K562 (cell line): ENCODE measurements at regions not wholly inside any gene's neighbourhood (a gene's known extent, or its start where the extent isn't known, plus 50 kb on each side); places are given as distances from the start of the nearest gene placed in this dataset.
"Not testable (repeated sequence)": the region's sequence is repeated elsewhere in the genome, so short reads cannot be mapped to it uniquely, and the experiment has no call there.

Source experiments
- ATAC-seq: fragments of 200-7000 bp; cut with Tn5 transposase; 3 replicates; pipeline ENCODE4 v1.9.1; 2020; ENCODE audit warnings: moderate library complexity
- BruUV-seq: library from RNA; stranded (reverse); fragments of 400-500 nt; replicated peaks from 2 replicates; lab custom pipeline; 2021; lab: Mats Ljungman, UMichigan
- CTCF ChIA-PET: fragments of 300-600 bp; formaldehyde crosslinking; extraction: SDS; loops from one replicate; lab custom pipeline; 2021; ENCODE audit warnings: low intra/inter-chr PET ratio; lab: Yijun Ruan, JAX
- POLR2A ChIA-PET: fragments of 300-600, 350-650 bp; sonication (Branson Sonifier 250); formaldehyde crosslinking; extraction: SDS; loops from one replicate; lab custom pipeline; 2021; ENCODE audit warnings: antibody characterized with exemption, inconsistent platforms; lab: Yijun Ruan, JAX
- DNase-seq, 4 experiments: peaks; one replicate each; pipeline versions ENCODE4 v3.0.0 to v3.0.0-alpha.2; 2011 to 2018; ENCODE audit warnings: low spot score in 3 of 4, mixed read lengths in 3 of 4; ENCODE audit errors: extremely low read depth in 1 of 4
- FAIRE-seq: peaks from 2 replicates; lab custom pipeline; 2011; peaks lifted over from hg19 to GRCh38; lab: Jason Lieb, UNC
- H2AFZ ChIP-seq: 2 replicates; pipeline ENCODE4 v1.6.0; 2011; ENCODE audit warnings: low read depth, low read length, control low read depth, inconsistent platforms
- H3K27ac ChIP-seq: fragments of 200-600 bp; 3 replicates; pipeline ENCODE4 v1.8.0; 2011; ENCODE audit warnings: low read depth, mild to moderate bottlenecking, control low read depth, inconsistent platforms, low read length, moderate library complexity, mixed read lengths; ENCODE audit errors: extremely low read depth
- H3K27me3 ChIP-seq, 2 experiments: fragments of 300-600 bp in 1 of 2; 2 replicates in 1 of 2; 3 replicates in 1 of 2; pipeline versions ENCODE4 v1.6.0 to v1.8.0; 2011; ENCODE audit warnings: inconsistent platforms in 2 of 2, low read length in 2 of 2, mild to moderate bottlenecking in 1 of 2, mixed read lengths in 1 of 2, moderate library complexity in 1 of 2; ENCODE audit not compliant: control insufficient read depth in 2 of 2, insufficient read depth in 2 of 2
- H3K36me3 ChIP-seq: fragments of 300-600 bp; 3 replicates; pipeline ENCODE4 v1.8.0; 2011; ENCODE audit warnings: mild to moderate bottlenecking, low read length, inconsistent platforms; ENCODE audit not compliant: control insufficient read depth, insufficient read depth
- H3K4me1 ChIP-seq, 2 experiments: fragments of 200-600 bp in 1 of 2; replicated peaks in 1 of 2; 2 replicates in 1 of 2; 3 replicates in 1 of 2; pipeline versions ENCODE4 v1.5.1 to v1.8.0; 2011; ENCODE audit warnings: inconsistent platforms in 2 of 2, low read length in 2 of 2, mild to moderate bottlenecking in 1 of 2, mixed read lengths in 1 of 2, moderate library complexity in 1 of 2; ENCODE audit not compliant: control insufficient read depth in 2 of 2, insufficient read depth in 2 of 2
- H3K4me2 ChIP-seq: 2 replicates; pipeline ENCODE4 v1.6.1; 2011; ENCODE audit warnings: low read length, control low read depth, inconsistent platforms, mixed read lengths; ENCODE audit not compliant: insufficient read depth
- H3K4me3 ChIP-seq: fragments of 200-600 bp; sonication (generic), shearing (Covaris generic); 2 replicates; pipeline ENCODE4 v1.5.1; 2016; ENCODE audit warnings: control low read depth, inconsistent platforms
- H3K79me2 ChIP-seq: fragments of 200-600 bp; 3 replicates; pipeline ENCODE4 v1.8.0; 2011; ENCODE audit warnings: low read length, inconsistent platforms; ENCODE audit not compliant: control insufficient read depth, insufficient read depth
- H3K9ac ChIP-seq, 2 experiments: 2 replicates each; pipeline versions ENCODE4 v1.6.0 to v1.6.1; 2011; ENCODE audit warnings: low read depth in 2 of 2, low read length in 2 of 2, control low read depth in 1 of 2, inconsistent platforms in 1 of 2, mild to moderate bottlenecking in 1 of 2, mixed read lengths in 1 of 2; ENCODE audit not compliant: insufficient read depth in 1 of 2
- H3K9me1 ChIP-seq: one replicate; pipeline ENCODE4 v1.6.0; 2011; ENCODE audit warnings: inconsistent platforms, mild to moderate bottlenecking, low read length, moderate library complexity; ENCODE audit not compliant: control insufficient read depth, insufficient read depth
- H3K9me3 ChIP-seq: replicated peaks from 2 replicates; pipeline ENCODE4 v1.5.1; 2011; ENCODE audit warnings: low read depth, low read length, inconsistent platforms; ENCODE audit not compliant: control insufficient read depth, insufficient read depth
- H4K20me1 ChIP-seq: replicated peaks from 2 replicates; pipeline ENCODE4 v1.6.1; 2011; ENCODE audit warnings: low read length, inconsistent platforms, mixed read lengths; ENCODE audit not compliant: control insufficient read depth, insufficient read depth
- WGBS: fragments of 100-300 bp; shearing (Covaris generic); methylation state at CpG from one replicate; pipeline ENCODE4 v1.1.6; 2016; ENCODE audit warnings: low coverage, mixed read lengths; ENCODE audit not compliant: insufficient coverage; ENCODE audit errors: missing lambda C conversion rate; 5-methylcytosine and 5-hydroxymethylcytosine counted together
- in situ Hi-C: fragments of 300-500 bp; cut with MboI; formaldehyde crosslinking; loops from 4 replicates; pipeline ENCODE4 v1.15.0; 2018; ENCODE audit warnings: inconsistent platforms, mixed read lengths
- intact Hi-C: fragments of 100-400 bp; cut with micrococcal nuclease; formaldehyde crosslinking; loops from 2 replicates; pipeline ENCODE4 v1.14.2; 2022

DNA sequence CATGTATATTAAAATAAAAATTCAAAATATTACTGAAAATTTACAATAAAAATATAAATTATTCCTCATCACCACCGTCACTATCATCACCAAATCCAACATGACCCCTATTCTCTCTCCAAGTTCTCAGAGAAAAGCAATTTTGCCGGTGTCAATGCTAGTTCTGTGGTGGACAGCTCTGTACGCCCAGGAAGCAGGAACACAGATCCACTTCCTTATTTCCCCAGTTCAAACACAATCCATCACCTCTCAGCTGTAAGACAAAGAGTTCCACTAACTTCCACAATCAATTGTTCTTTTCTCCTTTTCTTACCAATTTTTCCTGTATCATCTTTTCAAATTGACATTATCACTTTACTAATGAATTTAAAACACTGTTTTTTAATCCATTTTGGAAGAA is 177.0 kb upstream of the LRRC61 start:
- DNase-seq, POLR2A ChIA-PET, H3K79me2 ChIP-seq, H3K4me1 ChIP-seq, H3K9ac ChIP-seq, ATAC-seq, BruUV-seq, H3K9me3 ChIP-seq, H2AFZ ChIP-seq, H4K20me1 ChIP-seq, intact Hi-C loops, H3K9me1 ChIP-seq, H3K36me3 ChIP-seq, H3K4me2 ChIP-seq, H3K27ac ChIP-seq, in situ Hi-C loops, CTCF ChIA-PET, H3K4me3 ChIP-seq: not testable (repeated sequence)
- FAIRE-seq: peak; percentile 32
- H3K27me3 ChIP-seq: peaks cover 0 to 11% of the 10 kb centered on the region in 2 experiments; a peak in 2 of 5 replicates
- 0% methylated on average over 3 of the region's 3 CpGs for WGBS

DNA sequence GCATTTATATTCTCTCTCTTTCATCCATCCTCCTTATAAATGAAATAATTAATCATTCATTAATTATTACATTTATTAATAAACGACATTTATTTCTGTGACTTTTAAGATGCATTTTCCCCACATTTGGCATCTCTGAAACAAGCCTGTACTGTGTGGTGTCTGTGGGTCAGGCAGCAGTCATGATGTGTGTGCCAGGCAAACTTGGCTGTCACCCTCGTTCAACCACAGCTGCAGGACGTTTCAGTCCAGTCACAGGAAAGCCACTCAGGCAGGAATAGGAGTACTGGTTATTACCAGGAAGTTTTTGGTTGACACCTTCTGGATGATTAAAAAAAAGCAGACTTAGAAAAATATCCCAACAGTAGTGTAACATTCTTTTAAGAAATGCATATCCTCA is 175.6 kb upstream of the LRRC61 start:
- H3K4me1 ChIP-seq, intact Hi-C loops, H3K9me1 ChIP-seq, H2AFZ ChIP-seq, DNase-seq, H3K27ac ChIP-seq, H3K9ac ChIP-seq, BruUV-seq, H3K4me3 ChIP-seq, H3K4me2 ChIP-seq, H3K9me3 ChIP-seq, CTCF ChIA-PET, in situ Hi-C loops, FAIRE-seq, POLR2A ChIA-PET, H3K36me3 ChIP-seq, H4K20me1 ChIP-seq, H3K27me3 ChIP-seq, ATAC-seq, H3K79me2 ChIP-seq: not testable (repeated sequence)
- 0% methylated on average over 3 of the region's 3 CpGs for WGBS

DNA sequence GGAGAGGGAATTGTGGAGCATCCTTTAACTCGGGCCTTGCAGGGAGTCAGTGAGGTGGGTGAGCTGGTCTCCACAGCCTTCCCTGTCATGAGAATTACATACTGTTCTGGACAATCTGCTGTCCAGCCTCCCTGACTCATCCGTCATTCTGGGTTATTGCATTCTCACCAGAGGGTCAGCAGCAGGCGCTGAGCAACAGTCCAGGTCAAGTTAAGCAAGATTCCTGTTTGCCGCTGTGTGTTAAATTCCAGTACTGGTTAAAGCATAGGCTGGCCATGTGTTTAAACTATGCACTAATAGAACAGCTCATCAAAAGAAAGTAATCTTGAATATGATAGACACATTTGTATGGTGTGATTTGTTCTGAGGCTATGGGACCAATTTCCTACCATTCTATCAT is 167.1 kb upstream of the LRRC61 start:
- CTCF ChIA-PET, H3K9ac ChIP-seq, H3K4me2 ChIP-seq, ATAC-seq, H3K4me1 ChIP-seq, H3K27ac ChIP-seq, DNase-seq, BruUV-seq, H2AFZ ChIP-seq, H3K9me1 ChIP-seq, in situ Hi-C loops, H3K27me3 ChIP-seq, H4K20me1 ChIP-seq, H3K9me3 ChIP-seq, intact Hi-C loops, H3K36me3 ChIP-seq, POLR2A ChIA-PET, H3K4me3 ChIP-seq, FAIRE-seq, H3K79me2 ChIP-seq: not testable (repeated sequence)
- 0% methylated on average over 4 of the region's 4 CpGs for WGBS

- H3K27ac ChIP-seq, H3K9me1 ChIP-seq, H3K4me2 ChIP-seq, H3K9me3 ChIP-seq, ATAC-seq, H3K27me3 ChIP-seq, H3K79me2 ChIP-seq, BruUV-seq, H2AFZ ChIP-seq, POLR2A ChIA-PET, H4K20me1 ChIP-seq, intact Hi-C loops, H3K4me3 ChIP-seq, FAIRE-seq, DNase-seq, CTCF ChIA-PET, H3K36me3 ChIP-seq, H3K9ac ChIP-seq, in situ Hi-C loops, H3K4me1 ChIP-seq: not testable (repeated sequence)
- 2% methylated on average over 15 of the region's 15 CpGs for WGBS
These were observed 164.5 kb upstream of the LRRC61 start for GRCh38 chr7:150158696-150159095.
